GM23338 (cell line): ENCODE measurements at regions not wholly inside any gene's neighbourhood (a gene's known extent, or its start where the extent isn't known, plus 50 kb on each side); places are given as distances from the start of the nearest gene placed in this dataset.

Source experiments
- CREB1 ChIP-seq: fragments of 250-450 bp; sonication (Bioruptor Pico); IDR thresholded peaks from 2 replicates; pipeline ENCODE4 v1.5.0; 2020; ENCODE audit warnings: low read depth, mild to moderate bottlenecking, moderate library complexity
- EZH2 ChIP-seq: fragments of 200-600 bp; sonication (generic); IDR thresholded peaks from one replicate; pipeline ENCODE4 v1.8.0; 2017; ENCODE audit warnings: antibody characterized with exemption, mild to moderate bottlenecking, low read depth; ENCODE audit not compliant: unreplicated experiment
- EZH2phosphoT487 ChIP-seq: fragments of 200-600 bp; sonication (generic); IDR thresholded peaks from one replicate; pipeline ENCODE4 v1.8.1; 2018; ENCODE audit warnings: antibody characterized with exemption; ENCODE audit not compliant: unreplicated experiment
- JUNB ChIP-seq: IDR thresholded peaks from one replicate; pipeline ENCODE4 v1.6.1; 2016; ENCODE audit warnings: antibody characterized with exemption; ENCODE audit not compliant: unreplicated experiment
- POLR2AphosphoS5 ChIP-seq: IDR thresholded peaks from 2 replicates; pipeline ENCODE4 v1.6.1; 2016; ENCODE audit warnings: antibody characterized with exemption, low read depth
- STAT1 ChIP-seq: IDR thresholded peaks from one replicate; pipeline ENCODE4 v1.6.1; 2016; ENCODE audit warnings: antibody characterized with exemption; ENCODE audit not compliant: unreplicated experiment
- ZNF114 ChIP-seq: fragments of 250-450 bp; sonication (Bioruptor Pico); IDR thresholded peaks from 2 replicates; pipeline ENCODE4 v1.5.0; 2020; ENCODE audit warnings: mild to moderate bottlenecking, moderate library complexity
- ZNF331 ChIP-seq: fragments of 250-450 bp; sonication (Bioruptor Pico); IDR thresholded peaks from 2 replicates; pipeline ENCODE4 v1.5.0; 2020; ENCODE audit warnings: low read depth, mild to moderate bottlenecking, moderate library complexity
- TF ChIP-seq, protein P1 (sequence below), 2 experiments: fragments of 200-600 bp in 1 of 2; sonication (generic) in 1 of 2; conservative IDR thresholded peaks; 2 replicates each; pipeline versions ENCODE4 v1.5.1 to v1.6.1; 2016 to 2017; ENCODE audit warnings: antibody characterized with exemption in 2 of 2, low read depth in 2 of 2, mild to moderate bottlenecking in 2 of 2, moderate library complexity in 1 of 2
- TF ChIP-seq, protein P2 (sequence below): IDR thresholded peaks from one replicate; pipeline ENCODE4 v1.6.1; 2018; ENCODE audit warnings: antibody characterized with exemption; ENCODE audit not compliant: unreplicated experiment
- TF ChIP-seq, protein P3 (sequence below): fragments of 250-450 bp; sonication (Bioruptor Pico); IDR thresholded peaks from 2 replicates; pipeline ENCODE4 v1.5.0; 2020; ENCODE audit warnings: mild to moderate bottlenecking, moderate library complexity
- TF ChIP-seq, protein P4 (sequence below): IDR thresholded peaks from 2 replicates; pipeline ENCODE4 v1.6.1; 2016; ENCODE audit warnings: antibody characterized with exemption

DNA sequence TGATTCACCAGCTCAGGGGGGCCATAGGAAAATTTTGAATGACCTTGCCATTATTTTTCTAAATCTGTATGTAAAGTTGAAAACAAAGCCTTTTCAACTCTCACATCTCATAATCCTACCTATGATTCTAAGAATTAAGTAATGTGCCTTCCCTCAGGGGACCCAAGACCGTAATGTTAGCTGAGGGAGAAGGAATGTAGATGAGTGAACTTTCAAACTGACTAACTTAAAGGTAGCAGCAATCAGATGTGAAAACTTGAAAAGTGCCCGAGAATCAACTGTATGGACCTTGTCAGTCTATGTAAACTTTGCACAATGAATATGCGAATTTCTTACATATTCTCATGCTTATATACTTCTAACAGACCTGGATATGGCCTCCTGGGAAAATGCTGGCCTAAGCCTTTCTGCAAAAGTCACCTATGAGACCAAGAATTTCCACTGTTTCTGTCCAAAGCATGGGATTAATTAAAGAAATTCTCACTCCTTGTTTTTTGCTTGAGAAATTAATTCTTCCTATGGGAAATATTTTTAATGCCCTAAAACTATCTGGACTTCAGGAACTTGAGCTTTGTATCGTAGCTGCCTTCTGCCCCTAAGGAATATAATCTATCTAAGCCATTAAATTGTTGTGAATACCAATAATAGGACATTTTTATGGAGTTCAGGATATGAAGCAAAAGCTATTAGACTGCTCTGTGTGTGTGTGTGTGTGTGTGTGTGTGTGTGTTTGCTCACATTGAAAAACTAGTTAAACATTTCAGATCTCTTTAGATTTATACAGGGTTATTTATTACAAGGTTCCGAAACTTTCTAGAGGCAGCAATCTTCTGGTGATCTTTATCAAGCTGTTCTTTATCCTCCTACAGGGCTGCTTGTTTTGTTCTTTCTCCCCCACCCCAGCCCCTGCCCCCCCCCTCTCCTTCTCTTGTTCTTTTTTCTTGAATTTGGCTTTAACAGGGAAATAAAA is 169.1 kb upstream of the CLINT1 start:
- TF ChIP-seq, protein P1, sequence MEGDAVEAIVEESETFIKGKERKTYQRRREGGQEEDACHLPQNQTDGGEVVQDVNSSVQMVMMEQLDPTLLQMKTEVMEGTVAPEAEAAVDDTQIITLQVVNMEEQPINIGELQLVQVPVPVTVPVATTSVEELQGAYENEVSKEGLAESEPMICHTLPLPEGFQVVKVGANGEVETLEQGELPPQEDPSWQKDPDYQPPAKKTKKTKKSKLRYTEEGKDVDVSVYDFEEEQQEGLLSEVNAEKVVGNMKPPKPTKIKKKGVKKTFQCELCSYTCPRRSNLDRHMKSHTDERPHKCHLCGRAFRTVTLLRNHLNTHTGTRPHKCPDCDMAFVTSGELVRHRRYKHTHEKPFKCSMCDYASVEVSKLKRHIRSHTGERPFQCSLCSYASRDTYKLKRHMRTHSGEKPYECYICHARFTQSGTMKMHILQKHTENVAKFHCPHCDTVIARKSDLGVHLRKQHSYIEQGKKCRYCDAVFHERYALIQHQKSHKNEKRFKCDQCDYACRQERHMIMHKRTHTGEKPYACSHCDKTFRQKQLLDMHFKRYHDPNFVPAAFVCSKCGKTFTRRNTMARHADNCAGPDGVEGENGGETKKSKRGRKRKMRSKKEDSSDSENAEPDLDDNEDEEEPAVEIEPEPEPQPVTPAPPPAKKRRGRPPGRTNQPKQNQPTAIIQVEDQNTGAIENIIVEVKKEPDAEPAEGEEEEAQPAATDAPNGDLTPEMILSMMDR (conservative IDR thresholded peaks at IDR 0.05; ENCODE audit: low read depth in 2 of 2): no peak
- TF ChIP-seq EZH2: no peak
- TF ChIP-seq, protein P2, sequence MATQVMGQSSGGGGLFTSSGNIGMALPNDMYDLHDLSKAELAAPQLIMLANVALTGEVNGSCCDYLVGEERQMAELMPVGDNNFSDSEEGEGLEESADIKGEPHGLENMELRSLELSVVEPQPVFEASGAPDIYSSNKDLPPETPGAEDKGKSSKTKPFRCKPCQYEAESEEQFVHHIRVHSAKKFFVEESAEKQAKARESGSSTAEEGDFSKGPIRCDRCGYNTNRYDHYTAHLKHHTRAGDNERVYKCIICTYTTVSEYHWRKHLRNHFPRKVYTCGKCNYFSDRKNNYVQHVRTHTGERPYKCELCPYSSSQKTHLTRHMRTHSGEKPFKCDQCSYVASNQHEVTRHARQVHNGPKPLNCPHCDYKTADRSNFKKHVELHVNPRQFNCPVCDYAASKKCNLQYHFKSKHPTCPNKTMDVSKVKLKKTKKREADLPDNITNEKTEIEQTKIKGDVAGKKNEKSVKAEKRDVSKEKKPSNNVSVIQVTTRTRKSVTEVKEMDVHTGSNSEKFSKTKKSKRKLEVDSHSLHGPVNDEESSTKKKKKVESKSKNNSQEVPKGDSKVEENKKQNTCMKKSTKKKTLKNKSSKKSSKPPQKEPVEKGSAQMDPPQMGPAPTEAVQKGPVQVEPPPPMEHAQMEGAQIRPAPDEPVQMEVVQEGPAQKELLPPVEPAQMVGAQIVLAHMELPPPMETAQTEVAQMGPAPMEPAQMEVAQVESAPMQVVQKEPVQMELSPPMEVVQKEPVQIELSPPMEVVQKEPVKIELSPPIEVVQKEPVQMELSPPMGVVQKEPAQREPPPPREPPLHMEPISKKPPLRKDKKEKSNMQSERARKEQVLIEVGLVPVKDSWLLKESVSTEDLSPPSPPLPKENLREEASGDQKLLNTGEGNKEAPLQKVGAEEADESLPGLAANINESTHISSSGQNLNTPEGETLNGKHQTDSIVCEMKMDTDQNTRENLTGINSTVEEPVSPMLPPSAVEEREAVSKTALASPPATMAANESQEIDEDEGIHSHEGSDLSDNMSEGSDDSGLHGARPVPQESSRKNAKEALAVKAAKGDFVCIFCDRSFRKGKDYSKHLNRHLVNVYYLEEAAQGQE: no peak
- TF ChIP-seq, protein P3, sequence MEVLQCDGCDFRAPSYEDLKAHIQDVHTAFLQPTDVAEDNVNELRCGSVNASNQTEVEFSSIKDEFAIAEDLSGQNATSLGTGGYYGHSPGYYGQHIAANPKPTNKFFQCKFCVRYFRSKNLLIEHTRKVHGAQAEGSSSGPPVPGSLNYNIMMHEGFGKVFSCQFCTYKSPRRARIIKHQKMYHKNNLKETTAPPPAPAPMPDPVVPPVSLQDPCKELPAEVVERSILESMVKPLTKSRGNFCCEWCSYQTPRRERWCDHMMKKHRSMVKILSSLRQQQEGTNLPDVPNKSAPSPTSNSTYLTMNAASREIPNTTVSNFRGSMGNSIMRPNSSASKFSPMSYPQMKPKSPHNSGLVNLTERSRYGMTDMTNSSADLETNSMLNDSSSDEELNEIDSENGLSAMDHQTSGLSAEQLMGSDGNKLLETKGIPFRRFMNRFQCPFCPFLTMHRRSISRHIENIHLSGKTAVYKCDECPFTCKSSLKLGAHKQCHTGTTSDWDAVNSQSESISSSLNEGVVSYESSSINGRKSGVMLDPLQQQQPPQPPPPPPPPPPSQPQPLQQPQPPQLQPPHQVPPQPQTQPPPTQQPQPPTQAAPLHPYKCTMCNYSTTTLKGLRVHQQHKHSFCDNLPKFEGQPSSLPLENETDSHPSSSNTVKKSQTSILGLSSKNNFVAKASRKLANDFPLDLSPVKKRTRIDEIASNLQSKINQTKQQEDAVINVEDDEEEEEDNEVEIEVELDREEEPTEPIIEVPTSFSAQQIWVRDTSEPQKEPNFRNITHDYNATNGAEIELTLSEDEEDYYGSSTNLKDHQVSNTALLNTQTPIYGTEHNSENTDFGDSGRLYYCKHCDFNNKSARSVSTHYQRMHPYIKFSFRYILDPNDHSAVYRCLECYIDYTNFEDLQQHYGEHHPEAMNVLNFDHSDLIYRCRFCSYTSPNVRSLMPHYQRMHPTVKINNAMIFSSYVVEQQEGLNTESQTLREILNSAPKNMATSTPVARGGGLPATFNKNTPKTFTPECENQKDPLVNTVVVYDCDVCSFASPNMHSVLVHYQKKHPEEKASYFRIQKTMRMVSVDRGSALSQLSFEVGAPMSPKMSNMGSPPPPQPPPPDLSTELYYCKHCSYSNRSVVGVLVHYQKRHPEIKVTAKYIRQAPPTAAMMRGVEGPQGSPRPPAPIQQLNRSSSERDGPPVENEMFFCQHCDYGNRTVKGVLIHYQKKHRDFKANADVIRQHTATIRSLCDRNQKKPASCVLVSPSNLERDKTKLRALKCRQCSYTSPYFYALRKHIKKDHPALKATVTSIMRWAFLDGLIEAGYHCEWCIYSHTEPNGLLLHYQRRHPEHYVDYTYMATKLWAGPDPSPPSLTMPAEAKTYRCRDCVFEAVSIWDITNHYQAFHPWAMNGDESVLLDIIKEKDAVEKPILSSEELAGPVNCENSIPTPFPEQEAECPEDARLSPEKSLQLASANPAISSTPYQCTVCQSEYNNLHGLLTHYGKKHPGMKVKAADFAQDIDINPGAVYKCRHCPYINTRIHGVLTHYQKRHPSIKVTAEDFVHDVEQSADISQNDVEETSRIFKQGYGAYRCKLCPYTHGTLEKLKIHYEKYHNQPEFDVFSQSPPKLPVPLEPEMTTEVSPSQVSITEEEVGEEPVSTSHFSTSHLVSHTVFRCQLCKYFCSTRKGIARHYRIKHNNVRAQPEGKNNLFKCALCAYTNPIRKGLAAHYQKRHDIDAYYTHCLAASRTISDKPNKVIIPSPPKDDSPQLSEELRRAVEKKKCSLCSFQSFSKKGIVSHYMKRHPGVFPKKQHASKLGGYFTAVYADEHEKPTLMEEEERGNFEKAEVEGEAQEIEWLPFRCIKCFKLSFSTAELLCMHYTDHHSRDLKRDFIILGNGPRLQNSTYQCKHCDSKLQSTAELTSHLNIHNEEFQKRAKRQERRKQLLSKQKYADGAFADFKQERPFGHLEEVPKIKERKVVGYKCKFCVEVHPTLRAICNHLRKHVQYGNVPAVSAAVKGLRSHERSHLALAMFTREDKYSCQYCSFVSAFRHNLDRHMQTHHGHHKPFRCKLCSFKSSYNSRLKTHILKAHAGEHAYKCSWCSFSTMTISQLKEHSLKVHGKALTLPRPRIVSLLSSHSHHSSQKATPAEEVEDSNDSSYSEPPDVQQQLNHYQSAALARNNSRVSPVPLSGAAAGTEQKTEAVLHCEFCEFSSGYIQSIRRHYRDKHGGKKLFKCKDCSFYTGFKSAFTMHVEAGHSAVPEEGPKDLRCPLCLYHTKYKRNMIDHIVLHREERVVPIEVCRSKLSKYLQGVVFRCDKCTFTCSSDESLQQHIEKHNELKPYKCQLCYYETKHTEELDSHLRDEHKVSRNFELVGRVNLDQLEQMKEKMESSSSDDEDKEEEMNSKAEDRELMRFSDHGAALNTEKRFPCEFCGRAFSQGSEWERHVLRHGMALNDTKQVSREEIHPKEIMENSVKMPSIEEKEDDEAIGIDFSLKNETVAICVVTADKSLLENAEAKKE (CRISPR knock-in tag): no peak
- TF ChIP-seq STAT1: no peak
- no peak for TF ChIP-seq EZH2phosphoT487
- no peak for TF ChIP-seq POLR2AphosphoS5
- no peak for TF ChIP-seq JUNB
- TF ChIP-seq CREB1 (CRISPR knock-in tag): no peak
- no peak for TF ChIP-seq ZNF114 (CRISPR knock-in tag)
- TF ChIP-seq ZNF331 (CRISPR knock-in tag): no peak
- TF ChIP-seq, protein P4, sequence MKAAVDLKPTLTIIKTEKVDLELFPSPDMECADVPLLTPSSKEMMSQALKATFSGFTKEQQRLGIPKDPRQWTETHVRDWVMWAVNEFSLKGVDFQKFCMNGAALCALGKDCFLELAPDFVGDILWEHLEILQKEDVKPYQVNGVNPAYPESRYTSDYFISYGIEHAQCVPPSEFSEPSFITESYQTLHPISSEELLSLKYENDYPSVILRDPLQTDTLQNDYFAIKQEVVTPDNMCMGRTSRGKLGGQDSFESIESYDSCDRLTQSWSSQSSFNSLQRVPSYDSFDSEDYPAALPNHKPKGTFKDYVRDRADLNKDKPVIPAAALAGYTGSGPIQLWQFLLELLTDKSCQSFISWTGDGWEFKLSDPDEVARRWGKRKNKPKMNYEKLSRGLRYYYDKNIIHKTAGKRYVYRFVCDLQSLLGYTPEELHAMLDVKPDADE: no peak
